ENCODE measurements at regions not wholly inside any gene's neighbourhood (a gene's known extent, or its start where the extent isn't known, plus 50 kb on each side); places are given as distances from the start of the nearest gene placed in this dataset.
"Not testable (repeated sequence)": the region's sequence is repeated elsewhere in the genome, so short reads cannot be mapped to it uniquely, and the experiment has no call there.

GRCh38 chr9:42344508-42344907 lies 161.0 kb downstream of the SPATA31A6 start:
- not testable (repeated sequence) for TF ChIP-seq CTCF (conservative IDR thresholded peaks at IDR 0.05 in 1 of 2, IDR thresholded peaks at IDR 0.05 in 1 of 2; ENCODE audit: low read depth in 1 of 2, low read length in 2 of 2); EZH2 (IDR thresholded peaks at IDR 0.05; ENCODE audit: low read length, missing control alignments)

Measured in fibroblast of lung (primary cell).